MCF 10A (cell line): ENCODE measurements at regions not wholly inside any gene's neighbourhood (a gene's known extent, or its start where the extent isn't known, plus 50 kb on each side); places are given as distances from the start of the nearest gene placed in this dataset.

Source experiments
- BruUV-seq: library from RNA; stranded (reverse); fragments of 400-500 nt; replicated peaks from 2 replicates; lab custom pipeline; 2021; lab: Mats Ljungman, UMichigan
- CTCF ChIA-PET: fragments of 300-600 bp; sonication (Branson Sonifier 250); formaldehyde crosslinking; extraction: SDS; loops from one replicate; lab custom pipeline; 2021; ENCODE audit warnings: antibody characterized with exemption, inconsistent platforms; lab: Yijun Ruan, JAX
- POLR2A ChIA-PET: fragments of 300-600, 350-650 bp; sonication (Branson Sonifier 250); formaldehyde crosslinking; extraction: SDS; loops from one replicate; lab custom pipeline; 2020; ENCODE audit warnings: antibody characterized with exemption, inconsistent platforms; lab: Yijun Ruan, JAX
- DNase-seq: peaks from one replicate; pipeline ENCODE4 v3.0.0-alpha.2; 2018; ENCODE audit not compliant: unreplicated experiment
- H3K27ac Mint-ChIP-seq: one replicate; pipeline ENCODE4 v1.8.0; 2022; ENCODE audit warnings: mild to moderate bottlenecking, low read depth, mixed read lengths; ENCODE audit not compliant: unreplicated experiment
- H3K27me3 Mint-ChIP-seq: one replicate; pipeline ENCODE4 v1.8.0; 2022; ENCODE audit warnings: mixed read lengths; ENCODE audit not compliant: insufficient read depth, unreplicated experiment
- H3K36me3 Mint-ChIP-seq: one replicate; pipeline ENCODE4 v1.8.0; 2022; ENCODE audit warnings: mild to moderate bottlenecking, moderate library complexity, mixed read lengths; ENCODE audit not compliant: insufficient read depth, unreplicated experiment
- H3K4me1 Mint-ChIP-seq: one replicate; pipeline ENCODE4 v1.8.0; 2022; ENCODE audit warnings: mixed read lengths; ENCODE audit not compliant: insufficient read depth, unreplicated experiment
- H3K4me3 Mint-ChIP-seq: one replicate; pipeline ENCODE4 v1.8.0; 2022; ENCODE audit warnings: mild to moderate bottlenecking, moderate library complexity, mixed read lengths; ENCODE audit not compliant: unreplicated experiment
- H3K9me3 Mint-ChIP-seq: one replicate; pipeline ENCODE4 v1.8.0; 2022; ENCODE audit warnings: mixed read lengths; ENCODE audit not compliant: unreplicated experiment
- intact Hi-C: fragments of 100-400 bp; cut with micrococcal nuclease; formaldehyde crosslinking; loops from 2 replicates; pipeline ENCODE4 v1.14.1; 2022
- TF ChIP-seq, protein P1 (sequence below): fragments of 200-600 bp; IDR thresholded peaks from one replicate; pipeline ENCODE4 v1.8.0; 2022; ENCODE audit warnings: antibody characterized with exemption, mild to moderate bottlenecking; ENCODE audit not compliant: unreplicated experiment

DNA sequence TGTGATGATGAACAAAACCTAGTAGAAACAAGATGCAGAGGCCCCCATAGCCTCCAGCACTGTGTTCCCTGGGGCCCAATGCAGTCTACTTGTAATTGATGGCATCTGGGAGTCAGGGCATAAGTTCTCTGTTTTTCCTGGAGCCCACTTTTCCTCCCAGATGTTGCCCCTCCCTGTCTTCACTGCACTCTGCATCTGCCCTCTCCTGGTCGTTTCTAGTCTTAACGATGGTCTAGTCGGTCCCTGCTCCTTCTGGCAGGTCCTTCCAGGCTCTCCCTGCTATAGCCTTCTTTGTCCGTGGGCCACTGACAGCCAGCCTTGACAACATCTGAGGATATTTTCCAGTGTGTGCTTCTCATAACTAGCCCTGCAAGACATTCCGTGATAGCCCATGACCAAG lies 208.3 kb downstream of the GXYLT1 start:
- no peaks in the 10 kb centered on the region for H3K4me1 Mint-ChIP-seq
- no peak for DNase-seq
- CTCF ChIA-PET = interaction anchor here (0.6 to 1.4 kb wide), 3 partner anchors 21 to 87 kb away, joined by 3 read pairs; no protein-coding TSS in a partner anchor
- POLR2A ChIA-PET = no interaction called here
- TF ChIP-seq, protein P1, sequence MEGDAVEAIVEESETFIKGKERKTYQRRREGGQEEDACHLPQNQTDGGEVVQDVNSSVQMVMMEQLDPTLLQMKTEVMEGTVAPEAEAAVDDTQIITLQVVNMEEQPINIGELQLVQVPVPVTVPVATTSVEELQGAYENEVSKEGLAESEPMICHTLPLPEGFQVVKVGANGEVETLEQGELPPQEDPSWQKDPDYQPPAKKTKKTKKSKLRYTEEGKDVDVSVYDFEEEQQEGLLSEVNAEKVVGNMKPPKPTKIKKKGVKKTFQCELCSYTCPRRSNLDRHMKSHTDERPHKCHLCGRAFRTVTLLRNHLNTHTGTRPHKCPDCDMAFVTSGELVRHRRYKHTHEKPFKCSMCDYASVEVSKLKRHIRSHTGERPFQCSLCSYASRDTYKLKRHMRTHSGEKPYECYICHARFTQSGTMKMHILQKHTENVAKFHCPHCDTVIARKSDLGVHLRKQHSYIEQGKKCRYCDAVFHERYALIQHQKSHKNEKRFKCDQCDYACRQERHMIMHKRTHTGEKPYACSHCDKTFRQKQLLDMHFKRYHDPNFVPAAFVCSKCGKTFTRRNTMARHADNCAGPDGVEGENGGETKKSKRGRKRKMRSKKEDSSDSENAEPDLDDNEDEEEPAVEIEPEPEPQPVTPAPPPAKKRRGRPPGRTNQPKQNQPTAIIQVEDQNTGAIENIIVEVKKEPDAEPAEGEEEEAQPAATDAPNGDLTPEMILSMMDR = no peak
- H3K36me3 Mint-ChIP-seq = no peaks in the 10 kb centered on the region
- no peaks in the 10 kb centered on the region for H3K9me3 Mint-ChIP-seq
- H3K27me3 Mint-ChIP-seq = peaks cover 49% of the 10 kb centered on the region
- no peak overlapping the region for H3K27ac Mint-ChIP-seq
- BruUV-seq = no TSS peak
- no peak overlapping the region for H3K4me3 Mint-ChIP-seq
- intact Hi-C loops = no loop called here

GRCh38 chr12:41935911-41936310 lies 208.8 kb downstream of the GXYLT1 start:
- intact Hi-C loops = no loop called here
- H3K4me3 Mint-ChIP-seq = no peak overlapping the region
- no TSS peak for BruUV-seq
- H3K27me3 Mint-ChIP-seq = peaks cover 49% of the 10 kb centered on the region
- no peak overlapping the region for H3K27ac Mint-ChIP-seq
- H3K9me3 Mint-ChIP-seq = no peaks in the 10 kb centered on the region
- no peaks in the 10 kb centered on the region for H3K4me1 Mint-ChIP-seq
- ChIA-PET CTCF (interaction anchor here (0.6 to 1.4 kb wide), 3 partner anchors 21 to 88 kb away, joined by 3 read pairs; no protein-coding TSS in a partner anchor), POLR2A (no interaction called here)
- TF ChIP-seq, protein P1 = no peak
- H3K36me3 Mint-ChIP-seq = no peaks in the 10 kb centered on the region
- DNase-seq = no peak

DNA sequence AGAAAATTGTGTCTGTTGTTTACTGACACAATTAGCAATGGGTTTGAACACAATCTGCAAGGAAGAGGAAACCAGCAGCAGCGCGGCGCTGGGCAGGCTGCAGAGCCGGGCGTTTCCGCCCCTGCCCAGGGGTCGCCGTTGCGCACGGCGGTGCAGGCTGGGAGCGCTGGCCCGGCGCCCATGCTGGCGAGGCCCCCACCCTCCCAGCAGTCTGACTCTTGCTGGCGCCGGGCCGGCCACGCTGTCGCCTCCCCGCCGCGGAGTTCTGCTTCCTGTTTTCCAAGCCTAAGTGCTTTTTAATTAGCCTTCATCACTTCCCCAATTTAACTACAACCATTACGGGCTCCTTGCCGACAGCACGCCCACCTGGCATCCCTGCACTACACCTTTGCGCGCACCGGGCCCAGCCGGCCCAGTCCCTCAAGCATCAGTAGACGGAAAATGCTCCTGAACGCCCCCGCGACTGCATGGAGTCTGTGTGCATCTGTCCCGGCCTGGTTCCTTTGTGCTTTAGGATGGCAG lies 212.1 kb downstream of the GXYLT1 start:
- DNase-seq = no peak

DNA sequence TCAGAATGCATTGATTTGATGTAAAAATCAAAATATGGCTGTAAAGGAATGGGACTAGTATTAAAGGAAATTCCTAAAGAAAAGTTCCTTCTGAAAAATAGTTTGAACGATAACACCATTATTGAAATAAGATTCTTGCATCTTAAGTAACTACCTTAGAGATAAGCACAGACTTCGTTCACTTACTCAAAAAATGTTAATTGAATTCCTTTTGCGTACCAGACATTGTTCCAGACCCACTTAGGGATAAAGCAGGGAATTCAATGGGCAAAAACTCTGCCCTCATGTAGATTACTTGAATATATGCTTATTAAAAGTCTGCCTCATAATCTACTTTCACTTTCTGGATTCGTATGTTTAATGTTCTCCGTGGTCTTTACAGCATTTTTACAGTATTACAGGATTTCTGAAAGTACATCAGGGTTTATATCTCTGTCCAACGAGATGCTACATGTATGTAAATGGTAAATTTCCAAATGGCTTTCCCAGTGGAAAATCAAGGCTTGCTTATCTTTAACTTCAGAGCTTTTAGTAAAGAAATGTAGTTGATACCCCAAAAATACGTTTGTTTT lies 213.7 kb downstream of the GXYLT1 start:
- no peak overlapping the region for H3K4me3 Mint-ChIP-seq
- intact Hi-C loops = no loop called here
- TF ChIP-seq, protein P1 = no peak
- POLR2A ChIA-PET = no interaction called here
- H3K27me3 Mint-ChIP-seq = peaks cover 69% of the 10 kb centered on the region
- CTCF ChIA-PET = no interaction called here
- H3K4me1 Mint-ChIP-seq = no peaks in the 10 kb centered on the region
- H3K27ac Mint-ChIP-seq = no peak overlapping the region
- BruUV-seq = no TSS peak
- DNase-seq = no peak
- H3K36me3 Mint-ChIP-seq = no peaks in the 10 kb centered on the region
- H3K9me3 Mint-ChIP-seq = no peaks in the 10 kb centered on the region

More for the DNA sequence above, 212.1 kb downstream of the GXYLT1 start:
- peaks cover 64% of the 10 kb centered on the region for H3K27me3 Mint-ChIP-seq
- H3K9me3 Mint-ChIP-seq = no peaks in the 10 kb centered on the region
- intact Hi-C loops = no loop called here
- no peak overlapping the region for H3K4me3 Mint-ChIP-seq
- H3K4me1 Mint-ChIP-seq = no peaks in the 10 kb centered on the region
- TF ChIP-seq, protein P1 = no peak
- BruUV-seq = no TSS peak
- no peak overlapping the region for H3K27ac Mint-ChIP-seq
- no peaks in the 10 kb centered on the region for H3K36me3 Mint-ChIP-seq
- ChIA-PET POLR2A (no interaction called here), CTCF (no interaction called here)
